GM12801 (cell line): ENCODE measurements at regions not wholly inside any gene's neighbourhood (a gene's known extent, or its start where the extent isn't known, plus 50 kb on each side); places are given as distances from the start of the nearest gene placed in this dataset.

ENCODE experiments used
- CTCF ChIP-seq: IDR thresholded peaks from one replicate; pipeline ENCODE4 v1.5.1; 2011; ENCODE audit warnings: control low read depth; ENCODE audit not compliant: insufficient read length; ENCODE audit errors: extremely low read depth

- TF ChIP-seq CTCF, result no peak
Measured at GRCh38 chr7:21300692-21301091, 127.2 kb upstream of the SP4 start.

- no peak for TF ChIP-seq CTCF
Measured at GRCh38 chr7:21304808-21305375, 123.0 kb upstream of the SP4 start.

DNA sequence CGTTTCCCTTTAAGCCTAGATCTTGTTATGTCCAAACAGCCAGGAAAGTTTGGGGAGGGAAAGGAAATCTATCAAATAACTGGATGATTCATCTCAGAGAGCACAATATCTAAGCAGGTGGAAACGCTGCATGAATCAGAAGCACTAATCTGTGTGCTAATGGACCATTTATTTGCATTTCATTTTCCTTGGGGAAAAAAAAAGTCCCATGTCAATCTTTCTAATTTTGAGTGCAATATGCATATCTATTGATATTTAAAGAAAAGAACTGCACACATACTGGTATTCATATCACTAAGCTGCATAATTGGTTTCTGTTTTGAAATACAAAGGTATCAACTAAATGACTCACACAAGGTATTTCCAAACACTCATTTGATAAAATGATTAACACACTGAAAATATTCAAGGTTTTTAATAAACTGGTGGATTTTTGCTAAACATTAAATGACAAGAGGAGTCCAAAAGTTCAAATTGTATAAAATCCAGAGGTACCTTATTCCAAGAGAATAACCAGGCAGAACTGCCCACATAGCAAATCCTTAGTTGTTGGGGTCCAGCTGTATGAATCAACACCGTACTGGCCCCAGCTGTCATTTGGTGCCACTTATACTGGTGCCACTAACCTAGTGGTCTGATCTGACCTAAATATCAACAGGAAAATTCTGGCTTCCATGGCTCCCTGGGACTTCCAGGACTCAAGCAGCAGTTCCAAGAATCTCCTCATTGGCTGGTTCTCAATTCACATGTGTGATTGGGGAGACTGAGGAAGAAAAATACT lies 122.2 kb upstream of the SP4 start:
- TF ChIP-seq CTCF, result no peak

DNA sequence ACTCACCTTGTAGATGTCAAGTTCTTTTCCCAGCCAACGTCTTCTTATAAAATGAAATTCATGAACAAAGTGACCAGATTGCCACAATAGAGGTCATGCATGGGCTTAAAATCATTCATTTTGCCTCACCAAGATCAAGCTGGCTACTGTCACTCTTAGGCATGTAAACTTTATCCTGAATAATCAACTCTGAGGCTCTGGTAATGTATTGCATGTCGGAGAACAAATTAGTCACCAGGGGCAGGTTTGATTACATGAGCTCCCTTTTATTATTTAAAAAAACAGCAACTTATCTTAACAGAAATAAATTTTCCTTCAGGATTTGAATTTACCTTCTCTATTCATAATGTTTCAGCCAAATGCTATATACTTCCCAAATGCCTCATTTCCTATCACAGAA lies 112.9 kb upstream of the SP4 start:
- TF ChIP-seq CTCF, result no peak

GRCh38 chr7:21317966-21318915 lies 109.6 kb upstream of the SP4 start:
- TF ChIP-seq CTCF, result no peak

GRCh38 chr7:21318916-21319270 lies 109.0 kb upstream of the SP4 start:
- no peak for TF ChIP-seq CTCF

DNA sequence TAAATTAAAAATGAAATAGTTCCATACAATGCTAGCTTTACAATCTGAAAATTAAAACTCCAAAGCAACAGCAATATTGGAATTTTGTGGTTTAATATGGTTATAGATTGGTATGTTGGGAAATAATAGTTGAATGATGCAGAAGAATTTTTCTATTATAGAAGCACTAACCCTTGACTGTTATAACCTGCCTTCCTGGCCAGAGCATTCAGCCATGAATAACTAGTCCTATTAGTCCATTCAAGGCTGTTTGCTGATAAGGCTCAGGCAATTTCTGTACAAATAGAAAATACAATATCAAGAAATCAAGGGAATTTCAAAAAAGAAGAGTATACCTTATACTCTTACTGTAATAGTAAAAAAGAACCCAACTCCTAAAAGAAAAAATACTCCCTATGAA lies 101.6 kb upstream of the SP4 start:
- no peak for TF ChIP-seq CTCF
